Erythroblast (primary cell): ENCODE measurements at regions not wholly inside any gene's neighbourhood (a gene's known extent, or its start where the extent isn't known, plus 50 kb on each side); places are given as distances from the start of the nearest gene placed in this dataset.

Experiments
- DNase-seq, 2 experiments: peaks; one replicate each; lab custom pipeline; 2025; lab: John Stamatoyannopoulos, UW
- GATA1 ChIP-seq: IDR thresholded peaks from 2 replicates; pipeline ENCODE4 v1.6.1; 2011; ENCODE audit warnings: low read depth, mild to moderate bottlenecking, control low read depth, low read length, moderate library complexity
- POLR2A ChIP-seq: IDR thresholded peaks from 2 replicates; pipeline ENCODE4 v1.6.1; 2011; ENCODE audit warnings: mild to moderate bottlenecking, low read length

DNA sequence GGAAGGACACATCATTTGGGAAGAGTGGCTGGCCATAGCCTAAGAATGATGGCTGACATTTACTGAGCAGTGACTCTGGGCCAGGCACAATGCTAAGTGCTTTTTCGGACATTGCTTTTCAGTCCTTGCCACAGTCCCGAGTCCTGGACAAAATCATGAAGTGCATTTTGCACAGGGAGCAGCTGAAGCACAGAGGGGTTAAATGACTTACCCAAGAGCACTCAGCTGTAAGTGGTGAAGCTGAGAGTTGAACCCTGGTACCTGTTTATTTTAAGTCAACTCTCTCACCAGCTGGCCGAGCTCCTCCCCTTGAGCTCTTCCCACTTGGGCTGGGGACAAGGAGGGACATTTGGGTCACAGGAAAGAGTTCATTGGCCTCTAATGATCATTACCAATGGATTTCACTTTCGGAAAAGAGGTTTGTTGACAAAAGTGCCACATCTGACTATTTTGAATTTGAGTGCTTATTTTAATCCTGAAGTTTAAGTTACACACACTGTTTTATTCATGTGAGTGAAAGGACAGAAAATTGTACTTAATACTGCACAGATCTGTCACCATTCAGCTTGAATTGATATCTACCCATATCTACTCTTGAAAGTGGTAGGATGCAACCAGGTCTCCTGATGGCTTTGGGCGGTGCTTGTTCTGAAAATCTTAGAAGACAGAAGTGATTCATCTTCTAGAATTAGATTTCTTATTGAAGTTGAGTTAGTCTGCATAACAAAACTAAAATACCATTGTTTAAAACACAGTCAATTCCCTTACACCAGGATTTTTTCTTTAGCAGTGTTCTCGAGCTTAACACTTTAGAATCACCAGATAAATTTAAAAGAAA lies 368.7 kb upstream of the PROK2 start:
- TF ChIP-seq GATA1 = no peak
- no peak for TF ChIP-seq POLR2A
- no peak for DNase-seq

DNA sequence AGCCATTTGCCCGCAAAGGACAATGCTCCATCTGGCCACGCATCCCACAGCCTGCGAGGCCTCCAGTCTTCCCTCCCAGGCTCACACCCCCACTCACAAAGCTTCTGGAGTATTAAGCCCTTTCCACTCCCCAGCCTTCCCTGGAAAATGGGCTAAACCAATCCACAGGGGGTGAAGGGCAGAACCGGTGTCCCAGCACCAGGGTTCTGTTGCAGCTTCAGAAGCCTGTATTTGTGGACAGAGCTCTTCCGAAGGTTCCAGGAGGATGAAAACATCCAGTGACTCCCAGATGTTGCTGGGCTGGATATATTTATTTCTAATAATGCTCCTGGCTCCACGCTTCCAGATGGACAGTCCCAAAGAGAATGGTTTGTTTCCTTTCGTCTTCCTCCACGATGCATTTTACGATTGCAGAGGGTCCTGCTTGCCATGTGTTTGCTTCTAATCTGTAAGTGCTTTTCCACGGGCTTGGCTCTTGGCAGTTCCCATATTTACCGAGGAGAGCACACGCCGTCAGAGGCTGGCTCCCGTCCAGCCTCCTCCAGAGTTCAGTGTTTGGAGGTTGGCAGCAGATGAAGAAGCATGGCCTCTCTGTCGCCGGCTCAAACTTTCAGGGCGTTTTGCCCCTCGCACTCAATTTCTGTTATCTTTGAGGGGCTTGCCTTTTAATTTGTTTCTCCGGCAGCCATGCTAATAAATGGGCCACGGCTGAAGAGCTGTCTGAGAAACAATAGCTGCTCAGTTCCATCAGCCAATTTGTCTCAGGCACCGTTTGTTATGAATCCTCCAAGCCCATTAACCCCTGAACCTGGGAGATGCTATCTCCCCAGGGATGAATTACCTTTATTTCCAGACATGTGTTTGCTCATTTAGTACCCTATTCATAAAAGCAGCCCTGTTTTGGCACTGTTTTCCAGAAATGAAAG lies 367.9 kb upstream of the PROK2 start:
- TF ChIP-seq POLR2A = no peak
- TF ChIP-seq GATA1 = no peak
- DNase-seq = no peak

DNA sequence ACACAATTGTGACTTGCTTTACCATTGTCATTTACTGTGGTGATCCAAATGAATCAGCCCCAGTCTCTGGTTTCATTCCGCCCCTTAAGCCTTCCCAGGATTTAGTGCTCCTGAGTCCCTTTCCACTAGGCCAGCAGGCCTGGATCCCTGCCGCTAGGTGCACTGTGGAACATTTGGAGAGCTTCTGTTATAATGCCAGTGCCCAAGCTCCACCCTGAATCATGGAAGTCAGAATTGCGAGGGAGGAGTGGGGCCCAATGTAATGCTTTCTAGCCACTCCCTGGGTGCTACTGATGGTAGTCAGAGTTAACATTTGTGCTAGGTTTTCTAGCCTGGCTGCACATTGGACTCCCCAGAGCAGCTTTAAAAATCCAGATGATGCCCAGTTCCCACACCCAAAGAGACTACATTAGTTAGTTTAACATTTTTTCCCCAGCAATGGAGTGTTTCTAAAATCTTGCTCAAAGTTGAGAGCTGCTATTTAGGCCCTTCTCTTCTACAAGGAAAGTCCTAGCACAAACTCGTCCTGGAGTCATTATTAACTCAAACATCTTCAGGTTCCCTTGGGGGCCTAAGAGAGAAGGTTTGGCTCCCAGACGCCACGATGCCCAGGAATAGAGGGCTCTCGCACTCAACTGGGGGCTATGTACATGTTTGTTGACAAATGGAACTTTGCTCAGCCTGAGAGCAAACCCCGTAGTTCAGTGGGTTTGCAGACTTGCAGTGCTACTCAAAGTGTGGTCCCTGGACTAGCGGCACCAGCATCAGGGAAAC lies 366.7 kb upstream of the PROK2 start:
- no peak for DNase-seq
- no peak for TF ChIP-seq GATA1
- TF ChIP-seq POLR2A = no peak

DNA sequence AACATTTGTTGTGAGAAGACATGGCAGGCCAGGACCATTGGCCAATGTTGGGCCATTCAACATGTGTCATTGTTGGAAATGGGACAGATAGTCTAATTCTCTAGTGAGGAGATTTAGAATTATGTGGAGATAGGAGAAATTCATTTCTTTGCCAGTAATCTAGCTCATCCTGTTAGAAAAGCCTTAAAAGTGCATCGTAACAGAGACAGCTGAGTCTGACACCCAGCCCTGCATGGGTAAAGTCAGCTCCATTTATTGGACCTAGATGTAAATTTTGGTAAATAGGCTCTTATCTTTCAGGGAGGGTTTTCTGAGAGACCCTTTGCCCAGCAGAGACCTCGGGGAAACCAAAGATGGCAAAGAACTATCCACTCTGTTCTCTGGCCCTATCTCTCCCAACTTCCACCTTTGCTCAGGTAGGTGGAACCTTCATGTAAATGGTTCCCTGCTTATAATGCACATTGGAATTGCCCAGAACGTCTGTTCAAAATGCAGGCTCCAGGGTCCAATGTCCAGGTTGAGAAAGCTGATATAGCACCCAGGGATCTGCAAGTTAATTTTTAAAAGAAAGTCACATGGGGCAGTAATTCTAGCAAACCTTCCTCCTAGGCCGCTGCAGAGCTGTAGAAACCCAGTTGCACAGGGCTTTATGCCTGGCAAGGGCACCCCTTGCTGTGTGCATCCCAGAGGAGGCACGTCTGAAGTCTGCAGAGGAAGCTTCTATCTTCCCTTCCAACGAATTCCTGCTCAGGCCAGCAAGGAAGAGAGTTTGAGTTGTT lies 365.9 kb upstream of the PROK2 start:
- TF ChIP-seq POLR2A (no peak), GATA1 (no peak)
- no peak for DNase-seq

DNA sequence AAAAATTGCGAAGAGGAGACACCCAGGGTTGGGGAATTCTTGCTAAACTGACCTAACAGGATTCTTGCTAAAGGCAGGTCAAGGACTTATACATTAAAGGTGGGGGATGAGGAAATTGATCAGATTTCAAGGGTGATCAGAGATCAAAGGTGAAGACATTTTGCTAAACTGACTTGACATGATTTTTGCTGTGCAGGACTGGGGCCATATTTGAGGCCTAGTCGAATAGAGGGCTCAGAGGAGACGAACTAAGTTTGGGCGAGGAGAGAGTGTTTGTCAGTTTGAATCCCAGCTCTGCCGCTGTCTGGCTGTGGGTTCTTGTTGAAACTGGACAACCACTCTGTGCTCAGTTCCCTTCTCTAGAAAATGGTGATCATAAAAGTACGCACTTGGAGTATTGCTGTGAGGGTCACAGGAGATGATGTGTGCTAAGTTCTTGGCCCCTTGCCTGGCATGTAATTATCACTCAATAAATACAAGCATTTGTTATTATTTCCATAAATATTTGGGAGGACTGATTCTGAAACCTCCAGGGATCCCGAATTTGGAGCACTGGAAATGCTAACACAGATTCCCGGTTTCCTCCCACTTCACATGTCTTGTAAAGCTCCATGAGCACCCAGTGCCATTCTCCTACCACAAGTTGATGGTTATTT lies 364.8 kb upstream of the PROK2 start:
- no peak for DNase-seq
- TF ChIP-seq GATA1 (no peak), POLR2A (no peak)

DNA sequence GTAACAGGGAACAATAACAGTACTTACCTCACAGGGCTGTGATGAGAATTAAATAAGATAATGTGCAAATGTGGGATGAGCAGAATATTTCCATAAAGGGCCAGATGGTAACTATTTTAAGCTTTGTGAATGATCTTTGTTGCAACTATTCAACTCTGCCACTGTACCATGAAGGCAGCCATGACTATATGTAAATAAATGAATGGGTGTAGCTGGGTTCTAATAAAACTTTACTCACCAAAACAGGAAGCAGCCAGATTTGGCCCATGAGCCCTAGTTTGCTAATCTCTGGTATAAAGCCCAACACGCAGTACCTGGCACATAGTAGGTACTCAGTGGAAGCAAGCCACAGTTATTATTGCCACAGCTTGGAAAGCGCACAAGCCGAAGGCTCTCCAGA lies 362.7 kb upstream of the PROK2 start:
- DNase-seq = no peak
- TF ChIP-seq GATA1 (no peak), POLR2A (no peak)

DNA sequence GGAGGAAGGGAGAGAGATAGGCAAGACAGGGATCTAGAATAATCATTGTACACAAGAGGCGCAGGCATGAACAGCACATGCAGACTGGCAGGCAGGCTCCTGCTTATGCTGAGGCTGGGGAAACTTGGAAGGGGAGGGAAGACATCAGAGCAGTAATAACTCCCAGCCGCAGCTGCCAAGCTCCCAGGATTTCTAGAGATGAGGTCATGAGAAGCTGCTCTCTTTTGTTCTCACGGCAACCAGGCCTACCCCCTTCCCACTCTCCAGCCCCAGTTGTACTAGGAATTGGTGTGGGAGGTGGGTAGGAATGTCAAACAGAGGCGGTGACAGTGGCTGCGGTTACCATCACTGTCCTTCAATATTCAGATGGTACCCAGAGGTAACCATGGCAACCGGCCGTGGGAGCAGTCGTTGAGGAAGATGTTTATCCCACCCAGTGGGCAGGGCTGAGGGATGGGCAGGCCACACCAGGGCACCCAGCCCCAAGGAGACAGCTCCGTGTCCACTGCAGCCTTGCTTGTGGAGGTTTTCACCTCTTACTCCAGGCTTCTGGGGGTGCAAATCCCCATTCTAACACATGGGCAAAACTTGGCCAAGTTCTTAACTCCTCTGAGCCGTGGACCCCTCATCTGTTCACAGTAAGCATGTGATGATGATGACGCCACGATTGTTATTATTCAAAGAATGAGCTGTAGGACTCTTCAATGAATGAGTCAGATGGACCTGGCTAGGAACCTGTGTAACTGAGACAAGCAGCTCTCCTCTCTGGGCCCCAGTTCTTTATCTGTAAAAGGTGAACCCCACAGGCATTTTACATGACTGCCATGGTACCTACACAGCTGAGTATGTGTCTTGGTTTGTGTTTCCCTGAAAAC lies 360.8 kb upstream of the PROK2 start:
- TF ChIP-seq GATA1 = no peak
- no peak for TF ChIP-seq POLR2A
- peak; percentile 15 to 25 for DNase-seq

DNA sequence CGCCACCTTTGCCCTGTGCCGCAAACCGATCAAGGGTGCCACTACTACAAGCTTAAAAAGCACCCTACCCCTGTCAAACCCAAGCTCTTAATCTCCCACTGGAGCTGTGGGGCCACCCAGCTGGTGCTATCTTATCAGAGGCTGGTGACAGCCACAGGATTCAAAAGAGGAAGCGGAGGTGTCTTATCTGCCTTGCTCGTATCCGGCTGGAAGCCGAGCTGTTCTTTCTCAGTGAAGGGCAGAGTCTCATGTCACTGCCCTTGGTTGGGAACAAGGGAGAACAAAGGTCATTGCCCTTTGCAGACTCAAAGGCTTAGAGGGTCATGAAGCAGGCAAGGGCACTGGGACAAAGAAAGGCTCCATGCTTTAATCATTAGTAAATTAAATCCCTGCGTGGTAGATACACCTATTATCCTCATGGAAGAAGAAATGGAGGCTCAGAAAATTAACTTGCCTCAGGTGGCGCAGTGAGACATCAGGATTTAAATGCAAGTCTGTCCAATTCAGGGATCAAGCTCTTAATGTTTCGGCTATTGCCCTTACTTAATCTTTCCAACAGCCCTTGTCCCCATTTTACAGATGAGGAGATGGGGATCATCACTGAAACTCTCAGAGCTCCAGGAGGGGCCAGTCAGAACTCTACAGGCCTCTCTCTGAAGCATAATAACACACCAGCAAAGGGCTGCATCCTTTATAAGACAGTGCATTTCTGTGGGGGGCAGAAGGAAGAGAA lies 360.0 kb upstream of the PROK2 start:
- DNase-seq = peak; percentile 78 to 92
- TF ChIP-seq POLR2A (no peak), GATA1 (peak; percentile 82)

DNA sequence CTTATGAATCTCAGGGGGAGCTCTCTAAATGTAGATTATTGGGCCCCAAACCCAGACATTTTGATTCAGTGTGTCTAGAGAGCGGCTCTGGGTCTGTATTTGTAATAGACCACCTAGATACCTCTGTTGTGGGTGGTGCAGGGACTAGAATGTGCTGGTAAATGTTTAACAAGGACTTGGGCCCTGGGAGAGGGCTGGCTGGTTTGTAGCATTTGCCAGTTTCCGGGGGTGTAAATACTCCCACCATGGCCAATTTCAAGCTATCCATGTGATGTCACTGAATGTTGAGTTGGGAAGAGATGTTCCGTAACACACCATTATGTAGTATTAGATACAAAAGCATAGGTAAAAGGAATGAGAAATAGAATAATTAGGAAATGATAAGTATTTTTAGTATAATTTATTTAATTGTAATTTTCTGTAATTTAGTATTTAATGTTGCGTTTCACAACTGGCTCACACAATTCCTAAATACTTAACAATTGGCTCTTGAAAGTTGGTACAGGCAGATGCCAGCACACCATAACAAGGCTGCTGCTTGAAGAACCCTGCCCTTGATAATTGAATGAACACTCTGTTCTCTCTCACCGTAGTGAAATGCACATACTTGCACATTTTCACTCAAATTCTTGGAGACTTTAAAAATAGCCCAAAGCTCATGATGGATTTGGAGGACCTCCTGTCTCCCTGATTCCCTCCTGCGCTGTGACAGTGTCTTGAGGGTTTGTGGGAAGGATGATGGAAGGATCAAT lies 359.2 kb upstream of the PROK2 start:
- DNase-seq = peak in 1 of 2 experiments; percentile 47
- TF ChIP-seq POLR2A = no peak
- TF ChIP-seq GATA1 = no peak

DNA sequence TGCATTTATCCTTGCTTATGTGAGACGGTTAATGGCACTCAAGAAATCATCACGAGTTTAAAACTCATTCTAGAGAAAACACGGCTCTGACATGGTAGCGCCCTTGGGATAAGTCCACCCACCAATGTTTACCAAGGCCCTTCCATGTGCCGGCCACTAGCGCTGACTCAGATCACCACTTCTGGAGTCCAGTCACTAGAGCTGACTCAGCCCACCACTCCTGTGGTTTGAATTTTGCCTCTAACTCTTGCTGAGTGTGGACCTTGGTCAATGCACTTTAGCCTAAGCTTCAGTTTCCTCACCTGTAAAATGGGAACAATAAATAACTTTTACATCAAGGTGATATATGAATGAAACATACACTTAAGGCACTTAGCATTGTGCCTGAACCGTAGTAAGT lies 358.4 kb upstream of the PROK2 start:
- TF ChIP-seq GATA1 = no peak
- no peak for TF ChIP-seq POLR2A
- peak in 1 of 2 experiments; percentile 12 for DNase-seq
